ENCODE measurements at regions not wholly inside any gene's neighbourhood (a gene's known extent, or its start where the extent isn't known, plus 50 kb on each side); places are given as distances from the start of the nearest gene placed in this dataset.
"Not testable (repeated sequence)": the region's sequence is repeated elsewhere in the genome, so short reads cannot be mapped to it uniquely, and the experiment has no call there.

- DNase-seq, result no peak
These were observed 494.4 kb upstream of the RGS6 start for GRCh38 chr14:71437870-71438269.

- DNase-seq, result no peak
These were observed 493.5 kb upstream of the RGS6 start for GRCh38 chr14:71438684-71439083.

GRCh38 chr14:71441126-71441525 lies 491.1 kb upstream of the RGS6 start:
- DNase-seq, result no peak

- no peak for DNase-seq
These were observed 488.0 kb upstream of the RGS6 start for GRCh38 chr14:71444030-71444822.

- DNase-seq, result no peak
These were observed 483.6 kb upstream of the RGS6 start for GRCh38 chr14:71448431-71449315.

- DNase-seq, result no peak
These were observed 482.7 kb upstream of the RGS6 start for GRCh38 chr14:71449316-71450055.

GRCh38 chr14:71451501-71451900 lies 480.7 kb upstream of the RGS6 start:
- DNase-seq, result no peak

GRCh38 chr14:71452539-71452938 lies 479.7 kb upstream of the RGS6 start:
- no peak for DNase-seq

GRCh38 chr14:71452987-71453386 lies 479.2 kb upstream of the RGS6 start:
- DNase-seq, result no peak

- no peak for DNase-seq
These were observed 478.2 kb upstream of the RGS6 start for GRCh38 chr14:71454010-71454409.

GRCh38 chr14:71454513-71455332 lies 477.5 kb upstream of the RGS6 start:
- no peak for DNase-seq

GRCh38 chr14:71460091-71460490 lies 472.1 kb upstream of the RGS6 start:
- no peak for DNase-seq

- not testable (repeated sequence) for DNase-seq
These were observed 470.6 kb upstream of the RGS6 start for GRCh38 chr14:71461617-71462016.

- no peak for DNase-seq
These were observed 468.4 kb upstream of the RGS6 start for GRCh38 chr14:71463807-71464206.

GRCh38 chr14:71464840-71465239 lies 467.4 kb upstream of the RGS6 start:
- no peak for DNase-seq

GRCh38 chr14:71465316-71465715 lies 466.9 kb upstream of the RGS6 start:
- no peak for DNase-seq

GRCh38 chr14:71466251-71466650 lies 466.0 kb upstream of the RGS6 start:
- no peak for DNase-seq

GRCh38 chr14:71466946-71467345 lies 465.3 kb upstream of the RGS6 start:
- no peak for DNase-seq

- no peak for DNase-seq
These were observed 464.8 kb upstream of the RGS6 start for GRCh38 chr14:71467361-71467811.

GRCh38 chr14:71468701-71469100 lies 463.5 kb upstream of the RGS6 start:
- no peak for DNase-seq

- no peak for DNase-seq
These were observed 462.4 kb upstream of the RGS6 start for GRCh38 chr14:71469643-71470335.

Measured in left hindlimb (tissue), 1 donor.